Parathyroid adenoma (tissue), 2 donors: ENCODE measurements at regions not wholly inside any gene's neighbourhood (a gene's known extent, or its start where the extent isn't known, plus 50 kb on each side); places are given as distances from the start of the nearest gene placed in this dataset.

Experiments used
- H2AFZ ChIP-seq: fragments of 300-600 bp; sonication (generic); one replicate; pipeline ENCODE4 v1.7.0; 2017; ENCODE audit warnings: antibody characterized with exemption, mild to moderate bottlenecking
- H3K27ac ChIP-seq: fragments of 300-600 bp; sonication (generic); one replicate; pipeline ENCODE4 v1.7.0; 2017
- H3K27me3 ChIP-seq: fragments of 300-600 bp; sonication (generic); one replicate; pipeline ENCODE4 v1.7.0; 2017; ENCODE audit warnings: low read length; ENCODE audit not compliant: control insufficient read depth, insufficient read depth
- H3K36me3 ChIP-seq: fragments of 300-600 bp; sonication (generic); one replicate; pipeline ENCODE4 v1.7.0; 2017; ENCODE audit warnings: low read length; ENCODE audit not compliant: control insufficient read depth, insufficient read depth
- H3K4me1 ChIP-seq: fragments of 300-600 bp; sonication (generic); one replicate; pipeline ENCODE4 v1.7.0; 2017; ENCODE audit warnings: control low read depth
- H3K4me2 ChIP-seq: fragments of 300-600 bp; sonication (generic); one replicate; pipeline ENCODE4 v1.7.0; 2017; ENCODE audit warnings: low read length
- H3K4me3 ChIP-seq: fragments of 300-600 bp; sonication (generic); one replicate; pipeline ENCODE4 v1.7.0; 2017; ENCODE audit warnings: low read depth, low read length
- H3K79me2 ChIP-seq: fragments of 300-600 bp; sonication (generic); one replicate; pipeline ENCODE4 v1.7.0; 2017; ENCODE audit warnings: control low read depth
- H3K9ac ChIP-seq: fragments of 300-600 bp; sonication (generic); one replicate; pipeline ENCODE4 v1.7.0; 2017; ENCODE audit warnings: mild to moderate bottlenecking
- H3K9me3 ChIP-seq: fragments of 300-600 bp; sonication (generic); one replicate; pipeline ENCODE4 v1.7.0; 2017; ENCODE audit warnings: low read length; ENCODE audit not compliant: control insufficient read depth
- TF ChIP-seq, protein P1 (sequence below): fragments of 300-600 bp; sonication (generic); IDR thresholded peaks from one replicate; pipeline ENCODE4 v1.7.0; 2017; ENCODE audit warnings: antibody characterized with exemption, mild to moderate bottlenecking
- donor health status: primary hyperparathyroidism.

DNA sequence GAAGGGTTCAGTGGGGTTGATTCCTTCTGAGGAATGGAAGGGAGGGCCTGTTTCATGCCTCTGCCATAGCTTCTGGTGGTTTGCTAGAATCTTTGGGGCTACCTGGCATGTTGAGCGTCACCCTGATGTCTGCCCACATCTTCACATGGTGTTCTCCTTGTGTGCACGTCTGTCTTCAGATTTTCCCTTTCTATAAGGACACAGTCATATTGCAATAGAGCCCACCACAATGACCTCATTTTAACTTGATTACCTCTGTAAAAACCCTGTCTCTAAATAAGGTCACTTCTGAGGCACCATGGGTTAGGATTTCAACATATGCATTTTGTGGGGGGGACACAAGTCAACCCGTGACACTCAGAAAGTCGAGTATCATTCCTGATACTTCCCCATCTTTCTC, 257.9 kb downstream of the COG6 start:
- no peak overlapping the region for H3K4me3 ChIP-seq
- no peak overlapping the region for H3K9ac ChIP-seq
- no peaks in the 10 kb centered on the region for H3K27me3 ChIP-seq
- no peaks in the 10 kb centered on the region for H3K79me2 ChIP-seq
- TF ChIP-seq, protein P1, sequence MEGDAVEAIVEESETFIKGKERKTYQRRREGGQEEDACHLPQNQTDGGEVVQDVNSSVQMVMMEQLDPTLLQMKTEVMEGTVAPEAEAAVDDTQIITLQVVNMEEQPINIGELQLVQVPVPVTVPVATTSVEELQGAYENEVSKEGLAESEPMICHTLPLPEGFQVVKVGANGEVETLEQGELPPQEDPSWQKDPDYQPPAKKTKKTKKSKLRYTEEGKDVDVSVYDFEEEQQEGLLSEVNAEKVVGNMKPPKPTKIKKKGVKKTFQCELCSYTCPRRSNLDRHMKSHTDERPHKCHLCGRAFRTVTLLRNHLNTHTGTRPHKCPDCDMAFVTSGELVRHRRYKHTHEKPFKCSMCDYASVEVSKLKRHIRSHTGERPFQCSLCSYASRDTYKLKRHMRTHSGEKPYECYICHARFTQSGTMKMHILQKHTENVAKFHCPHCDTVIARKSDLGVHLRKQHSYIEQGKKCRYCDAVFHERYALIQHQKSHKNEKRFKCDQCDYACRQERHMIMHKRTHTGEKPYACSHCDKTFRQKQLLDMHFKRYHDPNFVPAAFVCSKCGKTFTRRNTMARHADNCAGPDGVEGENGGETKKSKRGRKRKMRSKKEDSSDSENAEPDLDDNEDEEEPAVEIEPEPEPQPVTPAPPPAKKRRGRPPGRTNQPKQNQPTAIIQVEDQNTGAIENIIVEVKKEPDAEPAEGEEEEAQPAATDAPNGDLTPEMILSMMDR, result no peak
- no peaks in the 10 kb centered on the region for H3K9me3 ChIP-seq
- H3K27ac ChIP-seq, result no peak overlapping the region
- no peaks in the 10 kb centered on the region for H3K36me3 ChIP-seq
- no peak overlapping the region for H2AFZ ChIP-seq
- H3K4me1 ChIP-seq, result no peaks in the 10 kb centered on the region
- H3K4me2 ChIP-seq, result no peak overlapping the region

DNA sequence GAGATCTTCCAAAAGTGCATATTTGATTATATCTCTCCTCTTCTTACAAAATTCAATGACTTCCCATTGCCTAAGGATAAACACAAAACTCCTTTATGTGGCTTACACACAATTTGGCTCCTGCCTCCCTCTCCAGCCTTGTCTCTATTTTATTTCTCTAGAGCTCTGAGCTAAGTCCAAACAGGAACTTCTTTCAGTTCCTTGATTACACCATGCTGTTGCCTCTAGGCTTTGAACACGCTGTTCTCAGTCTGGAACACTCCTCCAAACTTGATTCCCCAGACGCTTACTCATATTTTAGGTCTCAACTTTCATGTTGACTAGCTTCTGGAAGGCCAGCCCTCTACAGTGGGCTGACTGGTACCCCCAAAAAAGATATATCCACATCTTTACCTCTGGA, 258.5 kb downstream of the COG6 start:
- H3K9ac ChIP-seq, result no peak overlapping the region
- no peaks in the 10 kb centered on the region for H3K4me1 ChIP-seq
- H3K9me3 ChIP-seq, result no peaks in the 10 kb centered on the region
- no peaks in the 10 kb centered on the region for H3K79me2 ChIP-seq
- no peak overlapping the region for H3K4me3 ChIP-seq
- H3K27ac ChIP-seq, result no peak overlapping the region
- no peak overlapping the region for H2AFZ ChIP-seq
- no peak overlapping the region for H3K4me2 ChIP-seq
- TF ChIP-seq, protein P1, result no peak
- H3K27me3 ChIP-seq, result no peaks in the 10 kb centered on the region
- H3K36me3 ChIP-seq, result no peaks in the 10 kb centered on the region

DNA sequence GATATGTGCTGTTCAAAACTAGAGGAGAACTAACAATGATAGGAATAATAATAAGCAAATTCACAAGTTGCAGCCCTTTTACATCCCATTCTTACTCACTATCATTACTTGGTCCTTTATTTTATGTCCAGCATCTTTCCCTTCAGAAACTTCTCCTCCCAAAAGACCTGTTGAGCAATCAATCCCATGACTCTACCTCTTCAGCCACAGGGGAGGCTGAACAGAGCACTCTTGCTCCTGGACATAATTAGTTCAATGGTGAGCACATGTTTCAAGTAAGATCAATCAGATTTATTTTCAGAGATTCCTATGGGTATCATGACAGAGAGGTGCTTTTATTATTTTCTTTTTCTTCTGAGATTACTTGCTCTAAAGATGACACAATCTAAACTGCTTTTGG, 260.0 kb downstream of the COG6 start:
- no peak overlapping the region for H3K27ac ChIP-seq
- H3K9me3 ChIP-seq, result no peaks in the 10 kb centered on the region
- H3K27me3 ChIP-seq, result no peaks in the 10 kb centered on the region

DNA sequence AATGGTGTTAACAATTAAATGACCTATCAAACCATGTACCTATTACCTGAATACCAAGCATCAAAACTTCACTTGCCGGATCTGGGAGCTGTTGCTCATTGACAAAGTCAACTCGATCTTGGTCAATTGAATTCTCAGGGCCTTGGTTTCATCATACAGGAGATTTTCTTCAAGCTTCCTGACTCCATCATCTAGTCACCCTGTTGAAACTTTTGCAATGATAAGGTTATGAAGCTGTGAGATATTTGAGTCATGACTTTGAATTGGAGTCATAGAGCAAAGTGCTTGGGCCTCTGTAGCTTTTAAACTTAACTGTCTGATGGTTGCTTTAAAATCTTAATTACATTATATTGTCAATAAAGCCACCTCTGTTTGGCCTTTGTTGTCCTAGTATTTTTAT, 260.9 kb downstream of the COG6 start:
- H3K4me2 ChIP-seq, result no peak overlapping the region
- no peak overlapping the region for H3K9ac ChIP-seq
- no peaks in the 10 kb centered on the region for H3K9me3 ChIP-seq
- no peak overlapping the region for H2AFZ ChIP-seq
- no peaks in the 10 kb centered on the region for H3K4me1 ChIP-seq
- no peaks in the 10 kb centered on the region for H3K79me2 ChIP-seq
- H3K27ac ChIP-seq, result no peak overlapping the region
- H3K4me3 ChIP-seq, result no peak overlapping the region
- H3K36me3 ChIP-seq, result no peaks in the 10 kb centered on the region
- H3K27me3 ChIP-seq, result no peaks in the 10 kb centered on the region
- TF ChIP-seq, protein P1, result no peak

More for the DNA sequence above, 260.0 kb downstream of the COG6 start:
- Histone ChIP-seq H3K4me3 (no peak overlapping the region), H3K4me2 (no peak overlapping the region), H3K79me2 (no peaks in the 10 kb centered on the region), H3K36me3 (no peaks in the 10 kb centered on the region), H2AFZ (no peak overlapping the region), H3K9ac (no peak overlapping the region), H3K4me1 (no peaks in the 10 kb centered on the region)
- TF ChIP-seq, protein P1, result no peak

DNA sequence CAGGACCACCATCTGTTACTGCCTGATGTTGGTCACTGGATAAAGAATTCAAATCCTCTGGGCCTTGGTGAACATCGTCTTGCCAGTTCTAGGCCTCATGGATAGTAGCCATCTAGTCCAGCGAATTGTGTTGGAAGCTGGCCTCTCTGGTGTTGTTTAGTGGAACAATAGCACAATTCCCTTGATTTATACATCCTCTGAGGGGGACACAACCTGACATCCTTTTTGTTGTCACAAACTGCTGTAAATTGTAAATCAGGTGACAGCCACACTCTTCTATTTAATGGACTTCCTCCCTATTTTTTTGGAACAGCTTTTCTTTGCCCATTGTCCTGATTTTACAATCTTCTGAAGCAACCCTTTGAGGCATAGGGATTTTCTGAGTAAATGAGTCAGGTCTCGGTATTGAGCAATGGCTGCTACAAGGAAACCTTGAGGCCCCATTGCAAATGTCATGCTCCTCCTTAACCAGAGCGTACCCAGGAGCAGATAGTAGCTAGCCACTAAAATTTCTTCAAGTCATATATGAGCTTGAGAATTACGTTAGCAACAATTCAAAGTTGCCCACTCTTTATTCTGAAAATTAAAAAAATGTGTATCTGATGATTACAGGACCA, 263.3 kb downstream of the COG6 start:
- H3K79me2 ChIP-seq, result no peaks in the 10 kb centered on the region
- no peak overlapping the region for H3K9ac ChIP-seq
- H3K4me3 ChIP-seq, result no peak overlapping the region
- H3K4me2 ChIP-seq, result no peak overlapping the region
- no peaks in the 10 kb centered on the region for H3K36me3 ChIP-seq
- no peak overlapping the region for H3K27ac ChIP-seq
- no peaks in the 10 kb centered on the region for H3K27me3 ChIP-seq
- TF ChIP-seq, protein P1, result no peak
- H3K9me3 ChIP-seq, result no peaks in the 10 kb centered on the region
- no peaks in the 10 kb centered on the region for H3K4me1 ChIP-seq
- H2AFZ ChIP-seq, result no peak overlapping the region
